COLO829 (cell line): ENCODE measurements at regions not wholly inside any gene's neighbourhood (a gene's known extent, or its start where the extent isn't known, plus 50 kb on each side); places are given as distances from the start of the nearest gene placed in this dataset.

Experiments used
- DNase-seq: peaks from one replicate; pipeline ENCODE4 v3.0.0; 2012; ENCODE audit warnings: low spot score

DNA sequence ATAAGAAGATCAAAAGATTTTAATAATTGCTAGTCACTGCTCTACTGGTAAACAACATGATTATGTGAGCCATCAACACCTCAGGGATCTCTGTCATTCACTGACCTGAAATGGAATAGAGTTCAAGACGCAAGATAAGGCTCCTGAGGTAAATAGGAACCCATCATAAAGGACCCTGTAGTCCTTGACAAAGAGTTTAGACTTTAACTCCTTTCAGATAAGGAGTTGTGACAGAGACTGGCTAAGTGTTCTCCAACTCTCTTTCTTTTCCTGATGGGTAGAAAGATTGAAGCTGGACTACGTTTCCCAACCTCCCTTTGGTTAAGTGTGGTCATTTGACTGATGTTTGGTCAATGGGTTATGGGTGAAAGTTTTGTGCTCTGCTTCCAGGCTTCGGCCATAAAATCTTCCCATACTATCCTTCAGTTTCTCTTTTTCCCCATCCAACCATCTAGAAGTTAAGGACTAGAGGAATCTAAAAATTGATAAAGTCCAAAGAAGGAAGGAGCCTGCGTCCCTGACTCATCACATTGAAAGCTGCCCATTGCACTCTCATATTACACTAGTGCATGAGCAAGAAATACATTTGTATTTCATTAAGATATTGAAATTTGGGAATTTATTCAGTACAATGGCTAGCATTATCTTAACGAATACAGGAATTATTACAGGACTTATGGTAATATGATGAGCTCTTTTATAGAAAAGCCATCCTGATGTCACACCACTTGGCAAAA lies 293.7 kb upstream of the ACVR2A start:
- DNase-seq = no peak

DNA sequence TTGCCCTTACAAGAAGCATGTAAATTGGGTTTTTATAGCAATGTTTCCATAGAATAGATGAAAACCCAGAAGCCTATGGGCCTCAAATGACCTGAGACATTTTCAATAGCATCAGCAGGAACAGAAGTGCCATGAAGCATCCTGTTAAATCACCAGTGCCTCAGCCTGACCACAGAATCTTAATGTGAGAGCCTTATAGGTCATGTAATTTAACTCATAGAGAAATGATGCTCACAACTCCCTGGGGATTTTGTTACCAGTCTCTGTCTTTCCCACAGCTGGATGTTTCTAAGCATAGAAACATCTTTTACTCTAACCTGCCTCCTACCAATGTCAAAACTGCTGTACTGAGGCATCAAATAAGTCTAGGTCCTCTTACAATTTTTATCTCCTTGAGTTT lies 295.8 kb upstream of the ACVR2A start:
- DNase-seq = no peak

DNA sequence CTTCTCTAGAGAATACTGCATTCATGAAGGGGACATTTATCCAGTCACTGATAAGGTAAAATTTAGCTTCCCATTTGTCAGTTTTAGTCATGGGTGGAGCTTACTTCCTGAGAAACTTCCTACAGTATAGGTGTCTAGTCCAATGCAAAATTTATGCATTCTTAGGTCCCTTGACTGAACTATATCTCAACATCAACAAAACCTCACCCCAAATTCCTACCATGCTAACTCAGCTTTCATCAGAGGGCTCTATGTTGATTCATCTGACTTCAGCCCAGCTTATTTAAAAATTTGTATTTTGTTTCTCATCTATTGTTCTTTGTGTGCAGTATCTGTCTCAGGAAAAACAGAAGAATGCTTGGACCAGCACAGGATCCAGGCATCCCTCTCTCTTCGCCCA lies 296.4 kb upstream of the ACVR2A start:
- DNase-seq = no peak

DNA sequence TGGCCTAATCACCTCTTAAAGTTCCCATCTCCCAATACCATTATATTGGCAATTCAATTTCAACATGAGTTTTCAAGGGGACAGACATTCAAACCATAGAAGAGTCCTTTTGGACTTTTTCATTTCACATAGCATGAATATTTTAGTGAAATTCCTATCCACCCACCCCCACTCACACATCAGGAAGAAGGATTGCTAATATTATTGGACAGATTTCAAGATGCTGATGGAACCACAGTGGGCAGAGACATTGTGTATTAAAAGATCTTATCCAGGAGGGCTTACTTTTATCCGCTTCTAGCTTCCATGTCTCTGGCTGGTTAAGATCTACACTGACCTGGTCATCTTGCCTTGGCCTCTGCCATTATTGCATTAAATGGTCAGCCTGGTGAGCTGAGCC lies 297.4 kb upstream of the ACVR2A start:
- no peak for DNase-seq

DNA sequence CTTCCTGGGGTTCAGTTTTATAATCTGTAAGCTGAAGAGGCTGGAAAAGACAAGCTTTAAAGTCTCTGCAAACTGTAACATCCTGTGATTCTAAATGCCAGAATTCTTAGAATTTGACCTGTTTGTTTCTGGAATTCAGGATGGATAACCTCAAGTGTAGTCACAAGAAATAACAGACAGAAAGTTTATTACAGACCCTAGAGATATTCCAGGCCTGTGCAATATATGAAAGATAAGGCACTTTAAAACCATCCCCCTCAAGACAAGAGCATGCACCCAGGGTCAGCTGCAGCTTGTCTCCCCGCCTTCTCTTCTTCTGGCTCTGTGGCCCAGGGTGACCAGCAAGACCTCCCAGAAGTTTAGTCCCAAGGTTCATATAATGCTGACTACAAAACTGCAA lies 298.7 kb upstream of the ACVR2A start:
- no peak for DNase-seq

DNA sequence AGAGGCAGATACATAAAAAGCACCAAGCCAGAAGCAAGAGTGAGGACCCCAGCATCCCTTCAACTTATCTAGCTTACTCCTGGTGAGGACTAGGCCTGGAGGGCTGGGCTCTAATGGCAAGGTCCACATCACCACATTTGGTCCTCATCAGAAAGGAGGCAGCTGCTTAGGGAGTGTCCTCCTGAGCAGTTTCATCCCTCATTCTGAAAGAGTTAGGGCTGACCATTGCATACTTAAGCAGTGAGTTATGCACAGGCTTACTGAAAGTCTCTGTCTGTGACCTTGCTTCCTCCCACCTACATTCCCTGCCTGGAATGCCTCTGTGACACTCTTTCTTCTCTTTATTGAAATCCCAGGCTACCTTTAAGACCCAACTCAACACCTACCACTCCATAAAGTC lies 301.8 kb upstream of the ACVR2A start:
- DNase-seq = no peak

DNA sequence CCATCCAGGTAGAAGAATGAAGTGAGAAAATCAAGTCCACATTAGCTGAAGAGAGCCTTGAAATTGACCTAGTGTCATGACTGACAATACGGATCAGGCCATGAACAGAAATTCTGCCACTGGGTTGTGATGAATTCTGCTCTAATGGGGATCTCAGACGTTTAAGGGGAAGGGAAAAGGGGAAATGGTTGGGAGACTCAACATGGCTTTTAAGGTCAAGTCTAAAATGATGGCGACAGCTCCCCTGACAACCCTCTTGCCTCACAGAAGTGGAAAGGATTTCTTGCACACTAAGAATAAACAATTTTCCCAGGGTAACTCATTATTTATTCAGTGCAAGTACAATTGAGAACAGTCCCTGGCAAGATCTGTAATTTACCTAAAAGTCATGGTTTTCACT lies 302.5 kb upstream of the ACVR2A start:
- DNase-seq = no peak

DNA sequence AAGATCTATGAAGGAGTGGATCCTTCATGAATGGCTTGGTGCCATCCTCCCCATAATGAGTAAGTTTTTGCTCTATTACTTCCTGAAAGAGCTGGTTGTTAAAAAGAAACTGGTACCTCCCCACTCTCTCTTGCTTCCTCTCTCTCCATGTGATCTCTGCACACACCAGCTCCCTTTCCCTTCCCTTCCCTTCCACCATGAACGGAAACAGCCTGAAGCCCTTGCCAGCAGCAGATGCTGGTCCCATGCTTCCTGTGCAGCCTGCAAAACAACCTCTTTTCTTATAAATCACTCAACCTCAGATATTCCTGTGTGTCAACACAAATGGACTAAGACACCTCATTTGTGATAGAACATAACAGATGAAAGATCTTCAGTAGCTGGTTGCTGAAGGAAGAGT lies 303.5 kb upstream of the ACVR2A start:
- DNase-seq = no peak

DNA sequence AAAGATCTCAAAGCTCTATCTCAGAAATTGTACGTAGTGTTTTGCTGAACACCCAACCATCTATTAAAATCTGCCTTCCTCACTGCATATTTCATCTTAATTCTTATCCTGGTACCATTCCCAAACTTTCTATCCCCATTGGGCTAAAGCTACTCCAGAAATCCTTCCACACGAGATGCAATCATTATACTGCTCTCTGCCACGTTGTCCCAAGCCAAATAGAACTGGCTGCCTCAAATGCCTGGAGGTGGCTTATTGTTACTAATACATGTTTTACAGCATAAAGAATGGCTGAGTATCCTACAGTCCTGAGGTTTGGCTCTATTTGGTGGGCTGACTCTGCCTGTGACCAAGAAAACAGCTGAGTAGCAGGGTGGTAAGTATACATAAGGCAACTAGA lies 306.0 kb upstream of the ACVR2A start:
- no peak for DNase-seq

DNA sequence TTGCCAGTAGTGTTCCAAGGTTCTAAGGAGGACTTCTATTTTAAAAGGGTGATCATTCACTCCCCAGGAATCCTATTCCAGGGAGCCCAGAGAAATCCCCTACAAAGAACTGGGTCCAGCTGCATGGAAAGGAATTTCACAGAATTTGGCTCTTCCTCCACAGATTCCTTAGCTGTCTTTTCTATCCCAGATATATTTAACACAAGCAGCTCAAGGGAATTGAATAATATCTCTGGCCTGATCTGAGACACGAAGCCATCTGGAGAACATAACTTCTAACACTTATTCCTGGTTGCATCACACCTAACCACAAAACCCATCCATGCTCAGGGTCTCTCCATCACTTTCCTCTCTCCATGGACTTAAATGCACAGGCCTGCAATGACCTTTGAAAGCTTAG lies 306.7 kb upstream of the ACVR2A start:
- DNase-seq = no peak

DNA sequence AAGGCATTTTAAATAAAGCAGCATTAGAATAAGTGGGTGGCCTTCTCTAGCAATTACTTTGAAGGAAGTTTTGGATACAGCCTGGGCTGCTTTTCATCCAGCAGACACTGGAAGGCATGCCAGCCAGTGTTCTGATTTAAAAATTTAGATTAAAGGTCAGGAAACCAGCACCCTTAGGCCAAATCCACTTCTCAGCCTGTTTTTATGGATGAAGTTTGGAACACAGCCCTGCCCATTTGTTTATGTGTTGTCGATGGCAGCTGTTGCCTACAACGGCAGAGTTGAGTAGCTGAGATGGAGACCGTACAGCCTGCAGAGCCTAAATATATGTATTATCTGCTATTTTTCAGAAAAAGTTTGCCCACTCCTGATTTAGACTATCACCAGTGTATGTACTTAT lies 313.6 kb upstream of the ACVR2A start:
- no peak for DNase-seq

DNA sequence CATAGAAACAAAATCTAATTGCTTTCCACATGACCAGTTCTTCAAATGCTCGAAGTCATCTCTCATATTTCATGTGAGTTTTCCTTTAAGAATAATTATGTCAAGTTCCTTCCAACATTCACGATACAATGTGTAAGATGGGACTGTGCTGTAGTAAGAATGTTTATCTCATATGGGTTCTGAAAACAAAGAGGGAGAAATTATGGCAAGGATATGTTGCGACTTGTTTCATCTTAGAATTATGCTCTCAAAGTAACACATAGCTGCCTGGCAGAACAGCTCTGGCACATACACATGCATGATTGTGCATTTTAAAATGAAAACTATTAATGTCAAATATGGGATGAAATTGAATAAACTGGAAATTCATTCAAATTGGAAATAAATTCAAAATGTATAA lies 314.8 kb upstream of the ACVR2A start:
- DNase-seq = no peak

DNA sequence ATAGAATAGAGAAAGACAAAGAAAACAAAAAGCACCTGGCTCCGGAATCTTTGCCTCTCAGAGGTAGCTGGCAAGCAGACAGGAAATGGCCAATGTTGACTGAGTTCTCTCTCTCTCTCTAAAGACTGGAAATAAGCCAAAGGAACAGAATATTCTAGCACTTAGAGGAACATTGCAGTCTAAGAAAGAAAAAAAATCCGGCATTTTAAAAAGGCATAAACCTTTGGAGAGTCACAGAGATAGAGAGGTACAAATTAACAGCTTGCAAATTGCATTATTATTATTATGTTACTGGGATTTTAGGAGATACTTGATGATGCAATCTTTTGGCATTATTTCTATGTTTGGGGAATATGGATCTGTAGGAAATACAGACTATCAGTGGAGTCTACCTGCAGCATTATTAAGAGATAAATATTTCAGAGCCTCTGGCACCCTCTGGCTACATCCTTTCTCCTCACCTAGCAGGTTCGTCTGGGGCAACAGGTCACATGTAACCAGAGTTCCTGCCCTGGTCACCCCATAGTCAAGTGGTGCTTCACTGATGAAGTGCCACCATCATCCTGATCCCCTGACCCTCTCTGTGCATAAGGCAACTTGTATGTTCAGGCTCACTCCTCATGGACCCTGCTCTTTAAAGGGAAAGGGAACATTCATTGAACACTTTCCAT lies 318.9 kb upstream of the ACVR2A start:
- no peak for DNase-seq

DNA sequence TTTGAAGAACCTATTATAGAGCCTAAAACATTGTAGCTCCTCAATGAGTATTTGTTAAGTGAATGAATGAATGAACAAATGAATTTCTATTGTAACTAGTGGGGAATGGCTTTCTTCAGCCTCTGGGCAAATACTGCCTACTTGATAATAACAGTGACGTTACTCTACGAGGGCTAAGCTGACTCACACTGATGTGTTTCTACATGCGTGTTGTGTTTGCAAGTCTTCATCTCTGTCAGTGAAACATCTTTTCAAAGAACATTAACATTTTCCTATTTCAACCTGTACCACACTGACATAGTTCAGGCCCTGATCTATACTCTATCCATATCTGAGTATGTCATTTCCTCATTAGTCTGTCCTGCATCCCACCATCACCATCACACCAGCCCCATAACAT lies 319.9 kb upstream of the ACVR2A start:
- no peak for DNase-seq

DNA sequence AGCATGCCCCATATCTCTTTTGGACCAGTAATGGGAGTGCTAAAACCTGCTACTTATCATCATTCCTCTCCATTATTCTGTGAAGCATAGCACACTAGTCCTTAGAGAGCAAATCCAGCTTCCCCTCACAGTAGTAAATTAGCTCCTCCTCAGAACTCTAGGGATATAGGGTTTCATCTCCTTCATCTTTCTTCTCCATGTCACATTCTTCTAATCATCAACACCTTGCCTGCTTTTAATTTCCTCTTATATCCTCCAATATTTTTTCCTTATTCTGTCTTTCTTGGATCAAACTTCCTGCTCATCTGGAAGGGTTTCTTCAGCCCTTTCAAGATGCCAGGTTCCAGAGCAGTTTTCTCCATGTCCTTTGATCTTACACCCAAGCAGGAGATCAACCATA lies 321.4 kb upstream of the ACVR2A start:
- DNase-seq = no peak

DNA sequence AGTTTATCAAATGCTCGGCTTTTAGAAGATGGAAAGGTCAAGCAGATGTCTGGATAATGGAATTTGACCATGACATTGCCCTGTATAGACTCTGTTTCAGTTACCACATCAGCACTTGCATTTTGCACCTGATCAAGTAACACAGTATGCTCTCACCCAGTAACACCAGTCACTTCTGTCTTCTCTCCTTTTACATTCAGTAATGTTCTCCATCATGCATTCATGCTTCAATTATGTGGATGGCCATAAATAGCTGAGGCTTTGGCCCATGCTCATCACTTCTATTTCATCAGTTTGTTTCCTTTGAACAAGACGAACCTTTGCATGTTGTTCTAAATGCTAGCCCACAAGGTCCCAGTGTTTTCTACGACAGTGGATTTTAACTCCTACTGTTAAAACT lies 322.9 kb upstream of the ACVR2A start:
- DNase-seq = no peak

DNA sequence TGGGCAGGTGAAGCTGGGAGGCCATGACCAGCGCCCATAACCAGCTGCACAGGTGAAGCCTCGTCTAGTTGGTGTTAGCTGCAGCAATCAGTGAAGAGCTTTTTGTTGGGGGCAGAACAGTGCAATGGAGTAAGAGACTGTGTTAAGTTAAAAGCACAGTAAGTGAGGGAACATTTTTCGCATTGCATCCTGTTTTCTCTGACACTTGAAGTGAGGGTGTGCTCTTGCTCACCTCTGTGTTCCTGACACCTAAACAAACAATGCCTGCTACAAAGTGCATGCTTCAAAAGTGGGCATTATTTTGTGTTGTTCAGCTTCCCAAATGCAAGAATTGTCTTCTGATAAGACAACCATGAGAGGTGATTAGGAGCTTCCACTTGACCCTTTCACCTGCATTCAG lies 324.0 kb upstream of the ACVR2A start:
- DNase-seq = no peak

DNA sequence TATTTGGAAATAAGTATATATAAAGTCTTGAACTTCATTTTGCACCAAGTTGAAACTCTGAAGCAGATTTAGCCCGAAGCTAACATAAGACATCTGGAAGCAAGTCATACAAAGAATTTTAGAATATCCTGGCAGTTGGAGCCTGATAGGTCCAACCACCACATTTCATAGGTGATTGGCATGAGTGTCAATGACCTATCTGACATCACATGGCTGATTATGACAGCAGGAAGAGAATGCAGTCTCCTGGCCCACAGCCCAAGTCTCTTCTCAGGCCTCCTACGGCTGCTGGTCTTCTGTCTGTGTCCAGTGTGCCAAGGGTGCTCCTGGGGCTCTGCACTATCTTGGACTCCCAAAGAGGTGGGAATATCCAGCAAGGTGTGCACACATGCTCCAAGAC lies 325.7 kb upstream of the ACVR2A start:
- DNase-seq = no peak

DNA sequence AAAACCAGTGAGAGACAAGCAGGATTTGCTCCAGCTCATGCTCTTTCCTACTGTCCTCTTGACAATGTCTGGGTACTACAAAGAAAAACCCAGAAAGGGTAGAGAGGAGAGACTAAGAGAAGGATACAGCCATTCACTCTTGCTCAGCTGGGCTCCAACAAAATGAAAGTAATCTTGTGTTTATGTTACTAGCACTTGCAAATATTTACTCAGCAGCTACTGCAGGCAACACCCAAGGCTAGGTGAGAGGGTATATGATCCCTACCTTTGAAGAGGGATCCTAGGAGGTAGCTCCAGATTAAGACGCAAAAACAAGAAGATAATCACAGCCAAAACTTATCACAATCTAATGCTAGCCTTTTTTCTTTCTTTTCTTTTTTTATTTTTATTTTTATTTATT lies 329.6 kb upstream of the ACVR2A start:
- no peak for DNase-seq

DNA sequence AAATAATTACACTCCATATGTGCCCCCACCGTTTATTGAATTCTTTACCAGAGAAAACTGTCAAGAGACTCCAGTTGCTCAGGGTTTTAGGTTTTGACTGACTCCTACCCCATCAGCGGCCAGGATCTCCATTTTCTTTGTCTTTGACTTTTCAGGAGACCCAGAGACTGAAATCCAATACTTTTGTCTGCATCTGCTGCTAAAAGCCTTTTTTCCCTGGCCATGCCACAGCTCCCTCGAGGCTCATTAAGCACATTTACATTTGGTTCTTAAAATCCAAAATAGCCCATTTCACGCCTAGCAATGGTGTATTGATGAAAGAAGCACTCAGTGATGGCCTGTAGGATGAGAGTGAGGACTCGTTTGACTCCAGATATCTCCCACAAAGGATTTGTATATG lies 332.6 kb upstream of the ACVR2A start:
- DNase-seq = no peak

DNA sequence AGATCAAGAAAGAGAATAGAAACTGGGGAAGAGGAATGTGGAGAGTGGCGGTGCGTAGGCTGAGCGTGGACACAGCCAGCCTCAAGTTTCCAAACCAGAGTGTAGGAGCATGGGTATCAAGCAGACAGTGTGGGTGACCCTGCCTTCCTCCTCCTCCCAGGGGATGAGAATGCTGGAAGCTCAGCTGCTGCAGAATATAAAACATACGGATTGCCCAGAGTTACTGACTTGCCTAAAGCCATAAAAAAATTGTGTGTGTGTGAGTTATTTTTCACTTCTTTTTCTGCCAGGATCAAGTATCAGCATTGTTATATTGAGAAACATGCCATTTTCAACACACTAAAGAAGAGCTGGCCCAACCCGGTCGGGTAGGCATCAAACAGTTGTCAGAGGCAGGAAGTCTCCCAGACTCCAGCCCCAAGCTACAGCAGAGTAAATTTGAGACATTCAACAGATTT lies 333.3 kb upstream of the ACVR2A start:
- DNase-seq = peak; percentile 3

DNA sequence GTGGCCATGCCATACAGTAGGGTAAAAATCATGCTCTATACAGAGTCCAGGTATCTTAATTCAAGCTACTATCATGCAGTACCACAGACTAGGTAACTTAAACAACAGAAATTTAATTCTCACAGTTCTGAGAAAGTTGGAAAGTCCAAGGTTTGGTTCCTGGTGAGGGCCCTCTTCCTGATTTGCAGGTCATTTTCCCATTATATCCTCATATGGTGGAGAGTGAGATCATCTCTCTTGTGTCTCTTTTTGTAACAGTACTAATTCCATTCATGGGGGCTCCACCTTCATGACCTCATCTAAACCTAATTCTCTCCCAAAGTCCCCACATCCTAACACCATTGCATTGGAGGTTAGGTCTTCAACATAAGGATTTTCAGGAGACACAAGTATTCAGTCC lies 335.0 kb upstream of the ACVR2A start:
- DNase-seq = no peak

DNA sequence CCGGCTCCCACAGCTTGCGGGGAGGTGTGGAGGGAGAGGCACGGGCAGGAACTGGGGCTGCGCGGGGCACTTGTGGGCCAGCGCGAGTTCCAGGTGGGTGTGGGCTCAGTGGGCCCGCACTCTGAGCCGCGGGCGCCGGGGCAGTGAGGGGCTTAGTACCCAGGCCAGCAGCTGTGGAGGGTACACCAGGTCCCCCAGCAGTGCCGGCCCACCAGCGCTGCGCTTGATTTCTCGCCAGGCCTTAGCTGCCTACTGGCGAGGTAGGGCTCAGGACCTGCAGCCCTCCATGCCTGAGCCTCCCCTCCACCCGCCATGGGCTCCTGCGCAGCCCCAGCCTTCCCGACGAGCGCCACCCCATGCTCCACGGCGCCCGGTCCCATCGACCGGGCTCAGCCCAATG lies 337.9 kb upstream of the ACVR2A start:
- DNase-seq = no peak

DNA sequence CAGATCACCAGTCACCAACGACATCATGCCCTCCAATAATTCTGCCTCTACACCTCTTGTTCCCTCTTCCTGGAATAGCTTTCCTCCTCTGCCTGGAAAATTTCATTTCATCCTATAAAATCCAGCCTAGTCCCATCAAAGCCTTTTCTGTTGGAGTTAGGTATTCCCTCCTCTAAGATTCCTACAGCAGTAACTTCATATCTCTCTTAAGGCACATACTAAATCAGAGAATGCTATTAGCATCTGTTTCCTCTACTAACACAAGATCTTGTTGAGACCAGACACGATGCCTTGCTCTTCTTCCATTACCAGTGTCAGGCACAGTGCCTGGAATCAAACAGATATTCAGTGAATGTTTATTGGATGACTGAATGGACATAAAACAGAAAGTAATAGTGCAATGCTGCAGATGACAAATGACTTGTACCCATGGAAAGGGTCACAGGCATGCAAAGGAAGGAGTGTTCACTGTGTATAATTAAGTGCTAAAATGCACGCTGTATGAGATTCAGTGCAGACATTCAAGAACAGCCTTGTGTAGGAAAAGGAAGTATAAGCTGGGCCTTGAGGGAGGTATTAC lies 342.0 kb upstream of the ACVR2A start:
- DNase-seq = no peak
